ENCODE measurements at regions not wholly inside any gene's neighbourhood (a gene's known extent, or its start where the extent isn't known, plus 50 kb on each side); places are given as distances from the start of the nearest gene placed in this dataset.
"Not testable (repeated sequence)": the region's sequence is repeated elsewhere in the genome, so short reads cannot be mapped to it uniquely, and the experiment has no call there.

DNA sequence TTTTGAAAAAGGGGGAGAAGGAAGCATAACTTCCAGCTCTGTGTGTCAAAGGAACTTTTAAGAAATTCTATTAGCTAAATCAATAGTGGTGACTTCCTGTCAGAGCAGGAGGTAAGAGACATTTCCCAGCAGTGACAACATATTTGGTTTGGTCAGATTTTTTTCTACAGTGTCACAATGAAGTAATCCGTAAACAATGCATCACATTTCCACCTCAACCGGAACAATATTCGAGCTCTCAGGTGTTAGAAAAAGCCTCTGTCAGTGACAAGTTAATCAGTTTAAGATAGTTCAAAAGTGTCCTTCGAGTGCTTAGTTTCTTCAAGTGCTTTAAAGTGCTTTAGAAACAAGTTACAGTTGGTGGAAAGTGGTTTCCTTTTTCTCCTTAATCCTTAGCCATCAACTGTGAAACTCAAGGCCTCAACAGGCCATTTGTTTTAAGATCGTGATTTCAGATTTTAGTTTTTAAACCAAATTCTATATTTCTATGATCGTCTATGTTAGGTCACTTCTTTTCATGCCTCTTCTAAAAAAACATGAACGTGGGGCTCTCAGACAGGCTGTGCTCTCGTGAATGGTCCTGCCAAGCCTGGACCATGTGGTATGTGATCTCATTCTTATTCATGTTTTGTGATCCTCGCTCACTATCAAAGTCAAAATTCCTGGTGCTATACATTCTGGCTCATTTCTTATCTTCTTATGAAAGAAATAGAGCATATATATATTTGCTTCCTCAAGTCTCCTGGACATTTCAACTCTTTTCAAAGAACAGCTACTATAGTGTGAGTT is 181.9 kb upstream of the HMHB1 start:
- Histone ChIP-seq H3K9me2 (replicated peaks; ENCODE audit: control insufficient read depth, low read length) (no peaks in the 10 kb centered on the region), H3K36me3 (ENCODE audit: control insufficient read depth, low read length) (no peaks in the 10 kb centered on the region), H3K27ac (ENCODE audit: low read depth, low read length) (no peak overlapping the region), H3F3A (ENCODE audit: control insufficient read depth, insufficient read depth) (no peaks in the 10 kb centered on the region), H3K4me1 (ENCODE audit: control insufficient read depth, low read length) (peaks cover 9% of the 10 kb centered on the region; the same call in 1 of the 2 replicates), H3K9me3 (ENCODE audit: control insufficient read depth, insufficient read depth, low read length) (no peaks in the 10 kb centered on the region), H3K4me3 (ENCODE audit: low read length) (no peak overlapping the region), H3K4me2 (ENCODE audit: low read length) (no peak overlapping the region), H3K79me2 (ENCODE audit: control insufficient read depth, low read length) (no peaks in the 10 kb centered on the region), H4K20me1 (ENCODE audit: control insufficient read depth, insufficient read depth, low read depth, low read length) (no peaks in the 10 kb centered on the region), H3K27me3 (ENCODE audit: control insufficient read depth, low read length) (no peaks in the 10 kb centered on the region)
- TF ChIP-seq, protein P1, sequence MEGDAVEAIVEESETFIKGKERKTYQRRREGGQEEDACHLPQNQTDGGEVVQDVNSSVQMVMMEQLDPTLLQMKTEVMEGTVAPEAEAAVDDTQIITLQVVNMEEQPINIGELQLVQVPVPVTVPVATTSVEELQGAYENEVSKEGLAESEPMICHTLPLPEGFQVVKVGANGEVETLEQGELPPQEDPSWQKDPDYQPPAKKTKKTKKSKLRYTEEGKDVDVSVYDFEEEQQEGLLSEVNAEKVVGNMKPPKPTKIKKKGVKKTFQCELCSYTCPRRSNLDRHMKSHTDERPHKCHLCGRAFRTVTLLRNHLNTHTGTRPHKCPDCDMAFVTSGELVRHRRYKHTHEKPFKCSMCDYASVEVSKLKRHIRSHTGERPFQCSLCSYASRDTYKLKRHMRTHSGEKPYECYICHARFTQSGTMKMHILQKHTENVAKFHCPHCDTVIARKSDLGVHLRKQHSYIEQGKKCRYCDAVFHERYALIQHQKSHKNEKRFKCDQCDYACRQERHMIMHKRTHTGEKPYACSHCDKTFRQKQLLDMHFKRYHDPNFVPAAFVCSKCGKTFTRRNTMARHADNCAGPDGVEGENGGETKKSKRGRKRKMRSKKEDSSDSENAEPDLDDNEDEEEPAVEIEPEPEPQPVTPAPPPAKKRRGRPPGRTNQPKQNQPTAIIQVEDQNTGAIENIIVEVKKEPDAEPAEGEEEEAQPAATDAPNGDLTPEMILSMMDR (IDR thresholded peaks at IDR 0.05; ENCODE audit: low read depth, low read length, poor library complexity, severe bottlenecking): no peak
- TF ChIP-seq EZH2phosphoT487 (IDR thresholded peaks at IDR 0.05; ENCODE audit: borderline replicate concordance, low read length): no peak

DNA sequence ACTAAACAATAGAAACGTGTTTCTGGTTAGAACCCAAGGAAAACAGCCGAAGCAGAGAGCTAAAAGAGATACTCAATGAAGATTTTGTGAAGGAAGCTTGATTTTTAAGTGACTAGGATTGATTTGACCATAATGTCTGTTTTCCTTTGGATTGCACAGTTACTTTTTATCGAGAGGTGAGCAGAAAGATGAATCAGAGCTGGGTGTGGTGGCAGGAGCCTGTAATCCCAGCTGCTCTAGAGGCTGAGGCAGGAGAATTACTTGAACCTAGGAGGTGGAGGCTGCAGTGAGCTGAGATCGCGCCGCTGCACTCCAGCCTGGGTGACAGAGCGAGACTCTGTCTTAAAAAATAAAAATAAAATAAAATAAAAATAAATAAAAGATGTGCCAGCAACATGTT is 186.9 kb upstream of the HMHB1 start:
- H3K36me3 ChIP-seq (ENCODE audit: control insufficient read depth, low read length); H3K4me2 ChIP-seq (ENCODE audit: low read length); H3F3A ChIP-seq (ENCODE audit: control insufficient read depth, insufficient read depth); H3K79me2 ChIP-seq (ENCODE audit: control insufficient read depth, low read length); H3K9me2 ChIP-seq (replicated peaks; ENCODE audit: control insufficient read depth, low read length); H4K20me1 ChIP-seq (ENCODE audit: control insufficient read depth, insufficient read depth, low read depth, low read length); H3K9me3 ChIP-seq (ENCODE audit: control insufficient read depth, insufficient read depth, low read length); H3K4me3 ChIP-seq (ENCODE audit: low read length); H3K27me3 ChIP-seq (ENCODE audit: control insufficient read depth, low read length); H3K4me1 ChIP-seq (ENCODE audit: control insufficient read depth, low read length); H3K27ac ChIP-seq (ENCODE audit: low read depth, low read length): not testable (repeated sequence)

DNA sequence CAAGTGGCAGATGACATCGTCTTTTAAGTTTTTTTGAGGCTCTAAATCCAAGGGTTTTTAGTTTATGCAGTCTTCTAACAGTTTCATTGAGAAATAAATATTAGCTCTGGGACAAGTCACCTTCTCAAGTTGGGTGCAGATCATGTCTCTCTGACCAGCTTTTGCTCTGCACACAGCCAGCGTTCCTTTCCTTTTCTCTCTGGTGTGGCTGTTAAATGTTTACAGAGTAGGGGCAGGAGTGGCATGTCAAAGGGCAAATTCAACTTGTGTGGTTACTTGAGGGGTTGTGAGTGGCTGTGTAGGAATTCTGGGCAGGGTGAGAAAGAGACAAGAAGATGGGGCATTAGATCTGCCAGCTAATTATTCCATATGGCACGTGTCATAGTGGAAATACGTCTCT is 187.5 kb upstream of the HMHB1 start:
- TF ChIP-seq, protein P1 (IDR thresholded peaks at IDR 0.05; ENCODE audit: low read depth, low read length, poor library complexity, severe bottlenecking): no peak
- no peak for TF ChIP-seq EZH2phosphoT487 (IDR thresholded peaks at IDR 0.05; ENCODE audit: borderline replicate concordance, low read length)
- H3K4me2 ChIP-seq (ENCODE audit: low read length): no peak overlapping the region
- no peaks in the 10 kb centered on the region for H3K9me3 ChIP-seq (ENCODE audit: control insufficient read depth, insufficient read depth, low read length)
- H3K79me2 ChIP-seq (ENCODE audit: control insufficient read depth, low read length): no peaks in the 10 kb centered on the region
- no peak overlapping the region for H3K27ac ChIP-seq (ENCODE audit: low read depth, low read length)
- no peaks in the 10 kb centered on the region for H3K9me2 ChIP-seq (replicated peaks; ENCODE audit: control insufficient read depth, low read length)
- H3K4me3 ChIP-seq (ENCODE audit: low read length): no peak overlapping the region
- no peaks in the 10 kb centered on the region for H3F3A ChIP-seq (ENCODE audit: control insufficient read depth, insufficient read depth)
- H3K4me1 ChIP-seq (ENCODE audit: control insufficient read depth, low read length): peaks cover 4% of the 10 kb centered on the region; the same call in 1 of the 2 replicates
- no peaks in the 10 kb centered on the region for H3K27me3 ChIP-seq (ENCODE audit: control insufficient read depth, low read length)
- H4K20me1 ChIP-seq (ENCODE audit: control insufficient read depth, insufficient read depth, low read depth, low read length): no peaks in the 10 kb centered on the region
- H3K36me3 ChIP-seq (ENCODE audit: control insufficient read depth, low read length): no peaks in the 10 kb centered on the region

DNA sequence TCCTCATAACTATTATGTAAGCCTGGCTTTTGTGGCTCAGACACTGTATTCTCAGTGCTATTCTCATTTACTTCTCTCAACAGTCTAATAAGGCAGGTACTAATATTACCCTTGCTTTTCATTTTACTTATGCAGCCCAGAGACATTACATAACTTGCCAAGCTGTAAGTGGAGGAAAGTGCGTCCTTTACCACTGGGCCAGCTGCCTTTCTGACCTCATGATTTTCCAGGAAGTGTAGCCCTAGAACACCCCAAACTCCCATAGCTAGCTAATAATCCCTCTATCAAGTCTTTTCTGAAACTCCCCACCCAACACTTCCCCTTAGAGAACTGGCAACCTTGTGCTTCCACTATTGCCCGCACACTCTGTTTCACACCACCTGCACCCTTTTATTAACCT is 192.9 kb upstream of the HMHB1 start:
- no peak overlapping the region for H3K4me2 ChIP-seq (ENCODE audit: low read length)
- peaks cover 3% of the 10 kb centered on the region; the same call in 1 of the 2 replicates for H3K9me3 ChIP-seq (ENCODE audit: control insufficient read depth, insufficient read depth, low read length)
- H3K4me1 ChIP-seq (ENCODE audit: control insufficient read depth, low read length): peaks cover 9% of the 10 kb centered on the region

More for the DNA sequence above, 192.9 kb upstream of the HMHB1 start:
- no peaks in the 10 kb centered on the region for H3K9me2 ChIP-seq (replicated peaks; ENCODE audit: control insufficient read depth, low read length)
- no peak for TF ChIP-seq EZH2phosphoT487 (IDR thresholded peaks at IDR 0.05; ENCODE audit: borderline replicate concordance, low read length)
- TF ChIP-seq, protein P1 (IDR thresholded peaks at IDR 0.05; ENCODE audit: low read depth, low read length, poor library complexity, severe bottlenecking): no peak
- H3K27ac ChIP-seq (ENCODE audit: low read depth, low read length): no peak overlapping the region
- no peak overlapping the region for H3K4me3 ChIP-seq (ENCODE audit: low read length)
- no peaks in the 10 kb centered on the region for H3F3A ChIP-seq (ENCODE audit: control insufficient read depth, insufficient read depth)
- H3K27me3 ChIP-seq (ENCODE audit: control insufficient read depth, low read length): no peaks in the 10 kb centered on the region
- H3K79me2 ChIP-seq (ENCODE audit: control insufficient read depth, low read length): no peaks in the 10 kb centered on the region
- no peaks in the 10 kb centered on the region for H3K36me3 ChIP-seq (ENCODE audit: control insufficient read depth, low read length)
- no peaks in the 10 kb centered on the region for H4K20me1 ChIP-seq (ENCODE audit: control insufficient read depth, insufficient read depth, low read depth, low read length)

Data from DOHH2 (cell line).